HT-29 (cell line): ENCODE measurements at regions not wholly inside any gene's neighbourhood (a gene's known extent, or its start where the extent isn't known, plus 50 kb on each side); places are given as distances from the start of the nearest gene placed in this dataset.
A peak's percentile ranks its signal among the peaks of the same experiment; 100 is the strongest.

Experiments used
- DNase-seq: peaks from one replicate; pipeline ENCODE4 v3.0.0-alpha.2; 2015; ENCODE audit warnings: low spot score

- DNase-seq: no peak
These were observed 202.3 kb downstream of the KIF21A start for GRCh38 chr12:39240587-39240986.

- no peak for DNase-seq
These were observed 203.1 kb downstream of the KIF21A start for GRCh38 chr12:39239490-39240486.

- no peak for DNase-seq
These were observed 205.9 kb downstream of the KIF21A start for GRCh38 chr12:39237004-39237403.

GRCh38 chr12:39235990-39236767 is 206.7 kb downstream of the KIF21A start:
- no peak for DNase-seq

GRCh38 chr12:39230086-39230485 is 212.8 kb downstream of the KIF21A start:
- no peak for DNase-seq

GRCh38 chr12:39227218-39227617 is 215.7 kb downstream of the KIF21A start:
- no peak for DNase-seq

- DNase-seq: no peak
These were observed 217.9 kb downstream of the KIF21A start for GRCh38 chr12:39224971-39225370.

- no peak for DNase-seq
These were observed 237.0 kb downstream of the KIF21A start for GRCh38 chr12:39205969-39206368.

GRCh38 chr12:39199351-39199750 is 243.6 kb downstream of the KIF21A start:
- DNase-seq: no peak

- DNase-seq: no peak
These were observed 254.2 kb downstream of the KIF21A start for GRCh38 chr12:39188689-39189088.

GRCh38 chr12:39186744-39187143 is 256.2 kb downstream of the KIF21A start:
- no peak for DNase-seq

- DNase-seq: no peak
These were observed 264.1 kb downstream of the KIF21A start for GRCh38 chr12:39178837-39179236.

GRCh38 chr12:39176356-39176755 is 266.6 kb downstream of the KIF21A start:
- no peak for DNase-seq

- no peak for DNase-seq
These were observed 268.3 kb upstream of the CPNE8 start for GRCh38 chr12:39173726-39174125.

- peak; percentile 5 for DNase-seq
These were observed 259.9 kb upstream of the CPNE8 start for GRCh38 chr12:39165338-39165737.

- DNase-seq: no peak
These were observed 256.2 kb upstream of the CPNE8 start for GRCh38 chr12:39161465-39162085.

- DNase-seq: no peak
These were observed 252.4 kb upstream of the CPNE8 start for GRCh38 chr12:39157696-39158342.

GRCh38 chr12:39145175-39145999 is 240.0 kb upstream of the CPNE8 start:
- DNase-seq: no peak

- no peak for DNase-seq
These were observed 239.2 kb upstream of the CPNE8 start for GRCh38 chr12:39144613-39145061.

- DNase-seq: no peak
These were observed 232.9 kb upstream of the CPNE8 start for GRCh38 chr12:39138268-39138667.

- DNase-seq: peak; percentile 7
These were observed 222.0 kb upstream of the CPNE8 start for GRCh38 chr12:39127401-39127800.
